AG10803 (cell line): ENCODE measurements at regions not wholly inside any gene's neighbourhood (a gene's known extent, or its start where the extent isn't known, plus 50 kb on each side); places are given as distances from the start of the nearest gene placed in this dataset.

ENCODE experiments used
- DNase-seq: peaks from one replicate; pipeline ENCODE4 v3.0.0; 2010; ENCODE audit warnings: low read depth
- H3K4me3 ChIP-seq: 2 replicates; pipeline ENCODE4 v1.5.1; 2011; ENCODE audit warnings: mild to moderate bottlenecking, low read length, control low read depth
- CTCF ChIP-seq: conservative IDR thresholded peaks from 2 replicates; pipeline ENCODE4 v1.5.1; 2011; ENCODE audit warnings: mild to moderate bottlenecking, low read length, control low read depth, inconsistent platforms

DNA sequence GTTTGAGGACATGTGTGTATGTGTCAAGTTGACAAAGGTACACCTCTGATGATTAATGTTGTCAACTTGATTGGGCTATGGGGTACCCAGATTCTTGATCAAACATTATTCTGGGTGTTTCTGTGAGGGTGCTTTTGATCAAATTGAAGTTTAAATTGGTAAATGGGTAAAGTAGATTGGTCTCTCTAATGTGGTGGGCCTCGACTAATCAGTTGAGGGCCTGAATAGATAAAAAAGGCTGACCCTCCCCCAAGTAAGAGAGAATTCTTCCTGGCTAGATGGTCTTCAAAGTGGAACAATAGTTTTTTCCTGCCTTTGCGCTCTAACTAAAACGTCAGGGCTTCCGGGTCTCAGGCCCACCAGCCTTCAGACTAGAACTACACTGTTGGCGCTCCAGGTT lies 309.9 kb upstream of the MGMT start:
- TF ChIP-seq CTCF, result no peak
- H3K4me3 ChIP-seq, result no peak overlapping the region
- DNase-seq, result no peak

DNA sequence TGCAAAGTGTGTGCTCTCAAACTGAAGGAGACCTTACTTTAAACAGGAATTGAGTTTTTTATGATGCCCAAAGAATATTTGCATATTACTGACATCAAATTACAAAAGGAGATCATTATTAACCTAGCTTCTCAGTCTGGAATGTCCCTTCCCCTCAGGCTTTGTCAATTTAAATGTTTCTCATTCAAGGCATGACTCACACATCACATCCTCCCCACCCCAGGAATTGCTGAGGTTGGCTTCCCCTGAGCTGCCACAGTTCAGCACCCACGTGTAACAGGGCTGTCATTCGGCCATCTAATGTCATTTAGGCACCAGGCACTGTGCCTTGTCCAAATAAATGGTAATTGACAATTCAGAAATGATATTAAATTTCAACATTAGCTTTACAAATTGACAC lies 305.9 kb upstream of the MGMT start:
- no peak for TF ChIP-seq CTCF
- DNase-seq, result no peak
- H3K4me3 ChIP-seq, result no peak overlapping the region

DNA sequence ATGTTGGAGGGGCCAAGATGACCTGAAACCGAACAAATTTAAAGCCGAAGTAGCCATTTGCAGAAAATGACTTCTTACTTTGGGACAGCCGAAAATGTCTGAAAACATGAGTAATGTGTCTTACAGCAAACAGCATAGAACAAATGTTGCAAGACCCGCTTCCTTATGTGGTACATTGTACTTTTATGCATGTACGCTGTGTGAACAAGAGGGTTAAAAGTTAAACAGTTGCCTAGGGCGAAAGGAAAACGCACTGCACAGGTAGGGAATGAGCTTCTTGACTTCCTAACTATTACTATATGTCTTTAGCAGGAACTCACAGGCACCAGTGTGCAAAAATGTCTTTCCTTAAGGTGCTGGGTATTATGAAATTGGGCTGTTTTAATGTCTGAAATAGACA lies 303.5 kb upstream of the MGMT start:
- DNase-seq, result no peak
- TF ChIP-seq CTCF, result no peak
- H3K4me3 ChIP-seq, result no peak overlapping the region

- no peak for DNase-seq
- TF ChIP-seq CTCF, result no peak
- H3K4me3 ChIP-seq, result no peak overlapping the region
These were observed 301.8 kb upstream of the MGMT start for GRCh38 chr10:129165076-129165720.

GRCh38 chr10:129165770-129166169 lies 301.3 kb upstream of the MGMT start:
- H3K4me3 ChIP-seq, result no peak overlapping the region
- DNase-seq, result no peak
- TF ChIP-seq CTCF, result no peak

DNA sequence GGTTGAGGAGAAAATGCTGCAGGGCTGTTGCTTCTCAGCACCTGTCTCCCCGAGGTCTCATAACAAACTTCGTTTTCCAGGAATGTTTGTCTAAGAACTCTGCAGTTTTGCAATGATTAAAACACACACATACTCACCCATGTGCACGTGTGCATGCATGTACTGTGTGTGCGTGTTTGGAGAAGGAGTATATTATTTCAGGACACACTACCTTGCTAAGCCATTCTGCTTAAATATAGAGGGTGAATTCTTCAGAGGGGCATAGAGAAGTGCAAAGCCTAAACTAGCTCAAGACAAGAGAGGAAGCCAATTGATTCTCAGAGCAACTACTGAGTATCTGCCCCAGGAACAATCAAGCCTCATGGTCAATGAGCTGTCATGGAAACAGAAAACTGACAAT lies 298.4 kb upstream of the MGMT start:
- DNase-seq, result no peak
- no peak for TF ChIP-seq CTCF

GRCh38 chr10:129169115-129169514 lies 297.9 kb upstream of the MGMT start:
- H3K4me3 ChIP-seq, result no peak overlapping the region
- no peak for DNase-seq
- TF ChIP-seq CTCF, result no peak

More for the DNA sequence above, 298.4 kb upstream of the MGMT start:
- no peak overlapping the region for H3K4me3 ChIP-seq
